MG63 (cell line): ENCODE measurements at regions not wholly inside any gene's neighbourhood (a gene's known extent, or its start where the extent isn't known, plus 50 kb on each side); places are given as distances from the start of the nearest gene placed in this dataset.
A peak's percentile ranks its signal among the peaks of the same experiment; 100 is the strongest.

ENCODE experiments used
- DNase-seq: peaks from one replicate; pipeline ENCODE4 v3.0.0-alpha.2; 2020
- H3K27me3 ChIP-seq: fragments of 250-450 bp; sonication (Bioruptor Pico); 2 replicates; pipeline ENCODE4 v1.5.1; 2020; ENCODE audit warnings: mild to moderate bottlenecking, moderate library complexity
- H3K36me3 ChIP-seq: fragments of 250-450 bp; sonication (Bioruptor Pico); 2 replicates; pipeline ENCODE4 v1.5.1; 2020; ENCODE audit warnings: mild to moderate bottlenecking, moderate library complexity
- H3K4me3 ChIP-seq: fragments of 250-450 bp; sonication (Bioruptor Pico); 2 replicates; pipeline ENCODE4 v1.5.1; 2020; ENCODE audit warnings: mild to moderate bottlenecking, moderate library complexity
- H3K9me3 ChIP-seq: fragments of 250-450 bp; sonication (Bioruptor Pico); 2 replicates; pipeline ENCODE4 v1.5.1; 2020; ENCODE audit warnings: mild to moderate bottlenecking, moderate library complexity

GRCh38 chr13:108156749-108157148 is 58.6 kb downstream of the LIG4 start:
- Histone ChIP-seq H3K36me3 (no peaks in the 10 kb centered on the region), H3K9me3 (peaks cover 8% of the 10 kb centered on the region; the same call in 1 of the 2 replicates), H3K27me3 (no peaks in the 10 kb centered on the region), H3K4me3 (no peak overlapping the region)
- DNase-seq: no peak

GRCh38 chr13:108155185-108156106 is 59.9 kb downstream of the LIG4 start:
- Histone ChIP-seq H3K36me3 (no peaks in the 10 kb centered on the region), H3K9me3 (peaks cover 8% of the 10 kb centered on the region; the same call in 1 of the 2 replicates), H3K27me3 (no peaks in the 10 kb centered on the region), H3K4me3 (no peak overlapping the region)
- DNase-seq: peak; percentile 43

- H3K9me3 ChIP-seq: peaks cover 8% of the 10 kb centered on the region; the same call in 1 of the 2 replicates
- no peaks in the 10 kb centered on the region for H3K36me3 ChIP-seq
- H3K27me3 ChIP-seq: no peaks in the 10 kb centered on the region
- DNase-seq: no peak
- H3K4me3 ChIP-seq: no peak overlapping the region
These were observed 60.9 kb downstream of the LIG4 start for GRCh38 chr13:108154421-108154858.

- no peaks in the 10 kb centered on the region for H3K36me3 ChIP-seq
These were observed 68.7 kb downstream of the LIG4 start for GRCh38 chr13:108146642-108147041.

GRCh38 chr13:108142702-108143436 is 72.5 kb downstream of the LIG4 start:
- no peak for DNase-seq
- Histone ChIP-seq H3K36me3 (no peaks in the 10 kb centered on the region), H3K9me3 (no peaks in the 10 kb centered on the region), H3K4me3 (no peak overlapping the region), H3K27me3 (no peaks in the 10 kb centered on the region)

More at GRCh38 chr13:108146642-108147041, 68.7 kb downstream of the LIG4 start:
- DNase-seq: no peak
- Histone ChIP-seq H3K27me3 (no peaks in the 10 kb centered on the region), H3K9me3 (no peaks in the 10 kb centered on the region), H3K4me3 (no peak overlapping the region)

GRCh38 chr13:108137176-108137575 is 78.2 kb downstream of the LIG4 start:
- Histone ChIP-seq H3K36me3 (no peaks in the 10 kb centered on the region), H3K4me3 (no peak overlapping the region), H3K9me3 (no peaks in the 10 kb centered on the region), H3K27me3 (no peaks in the 10 kb centered on the region)
- no peak for DNase-seq

- no peak for DNase-seq
- Histone ChIP-seq H3K27me3 (no peaks in the 10 kb centered on the region), H3K4me3 (no peak overlapping the region), H3K36me3 (no peaks in the 10 kb centered on the region), H3K9me3 (no peaks in the 10 kb centered on the region)
These were observed 87.9 kb downstream of the LIG4 start for GRCh38 chr13:108127406-108127805.

DNA sequence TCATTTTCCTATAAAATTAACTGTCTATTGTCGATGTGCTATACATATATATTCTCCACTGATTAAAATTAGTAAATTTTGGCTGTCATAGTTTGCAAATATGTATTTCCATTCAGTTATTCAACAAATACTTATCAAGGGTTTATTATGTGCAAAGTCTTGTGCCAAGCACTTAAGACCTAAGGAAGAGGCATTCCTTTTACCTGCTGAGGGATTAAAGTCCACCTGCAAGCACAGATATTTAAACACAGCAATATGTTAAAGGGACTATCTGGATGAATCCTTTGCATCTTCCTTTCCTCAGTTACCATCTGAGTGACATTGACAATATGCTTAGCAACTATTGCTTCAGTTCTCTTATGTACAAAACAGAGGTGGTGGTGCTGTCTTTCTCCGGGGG is 89.3 kb downstream of the LIG4 start:
- Histone ChIP-seq H3K27me3 (no peaks in the 10 kb centered on the region), H3K36me3 (no peaks in the 10 kb centered on the region), H3K4me3 (no peak overlapping the region), H3K9me3 (no peaks in the 10 kb centered on the region)
- DNase-seq: no peak

DNA sequence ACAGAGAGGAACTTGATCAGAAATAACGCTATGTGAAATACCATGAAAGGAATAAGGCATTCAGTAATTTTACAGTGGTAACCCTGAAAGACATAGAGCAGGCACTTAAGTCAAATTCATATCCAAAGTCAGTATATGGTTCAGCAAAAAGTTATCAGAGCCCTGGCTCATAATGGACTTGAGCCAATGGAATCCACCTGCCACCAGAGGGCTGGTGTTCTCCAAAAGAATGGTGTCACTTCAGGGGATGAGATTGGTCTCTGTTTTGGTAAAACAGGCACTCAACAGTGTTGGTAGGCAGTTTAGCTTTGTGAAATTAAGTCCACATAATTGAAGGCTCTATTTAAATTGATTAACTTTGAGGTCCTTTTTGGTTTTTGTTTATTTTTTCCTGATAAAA is 93.9 kb downstream of the LIG4 start:
- Histone ChIP-seq H3K36me3 (no peaks in the 10 kb centered on the region), H3K27me3 (no peaks in the 10 kb centered on the region), H3K9me3 (no peaks in the 10 kb centered on the region), H3K4me3 (no peak overlapping the region)
- DNase-seq: no peak

DNA sequence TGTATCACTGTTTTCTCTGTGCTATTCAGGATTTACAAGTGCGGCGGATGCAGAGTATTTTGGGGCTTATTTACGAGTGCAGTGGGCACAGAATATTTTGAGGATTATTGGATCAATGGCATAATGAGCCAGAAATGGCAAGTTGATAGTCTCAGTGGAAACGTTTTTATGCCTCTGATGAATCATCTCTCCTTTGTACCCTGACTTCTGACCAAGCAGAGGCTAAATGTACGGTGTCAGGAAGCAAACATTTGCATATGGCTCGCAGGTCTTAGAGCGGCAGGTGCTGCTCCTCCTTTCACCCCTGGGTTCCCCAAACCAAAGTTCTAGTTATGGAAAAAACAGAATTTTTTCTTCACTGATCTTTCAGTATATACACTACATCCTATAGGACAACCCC is 94.5 kb downstream of the LIG4 start:
- Histone ChIP-seq H3K27me3 (no peaks in the 10 kb centered on the region), H3K9me3 (no peaks in the 10 kb centered on the region), H3K4me3 (no peak overlapping the region), H3K36me3 (no peaks in the 10 kb centered on the region)
- no peak for DNase-seq

DNA sequence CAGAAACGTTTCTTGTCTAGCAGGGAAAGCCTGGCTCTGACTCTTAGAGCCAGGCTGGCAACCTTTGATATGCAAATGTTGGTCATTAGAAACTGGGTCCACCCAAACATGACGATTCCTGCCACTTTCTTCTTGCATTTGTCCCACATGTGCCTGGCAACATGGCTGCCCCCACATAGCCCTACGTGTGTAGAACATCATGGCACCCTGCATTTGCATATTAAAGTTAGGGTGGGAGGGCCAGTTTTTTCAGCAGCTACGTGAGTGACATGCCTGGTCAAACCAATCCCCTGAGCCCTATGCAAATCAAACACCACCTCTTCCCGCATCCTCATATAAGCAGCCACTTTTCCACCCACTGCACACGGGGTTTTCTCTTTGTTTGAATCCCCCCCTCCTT is 95.0 kb downstream of the LIG4 start:
- H3K9me3 ChIP-seq: no peaks in the 10 kb centered on the region
- no peak overlapping the region for H3K4me3 ChIP-seq
- no peaks in the 10 kb centered on the region for H3K36me3 ChIP-seq
- H3K27me3 ChIP-seq: no peaks in the 10 kb centered on the region
- no peak for DNase-seq

GRCh38 chr13:108115738-108116137 is 99.6 kb downstream of the LIG4 start:
- H3K36me3 ChIP-seq: no peaks in the 10 kb centered on the region
- H3K27me3 ChIP-seq: no peaks in the 10 kb centered on the region
- no peak for DNase-seq
- no peak overlapping the region for H3K4me3 ChIP-seq
- no peaks in the 10 kb centered on the region for H3K9me3 ChIP-seq

DNA sequence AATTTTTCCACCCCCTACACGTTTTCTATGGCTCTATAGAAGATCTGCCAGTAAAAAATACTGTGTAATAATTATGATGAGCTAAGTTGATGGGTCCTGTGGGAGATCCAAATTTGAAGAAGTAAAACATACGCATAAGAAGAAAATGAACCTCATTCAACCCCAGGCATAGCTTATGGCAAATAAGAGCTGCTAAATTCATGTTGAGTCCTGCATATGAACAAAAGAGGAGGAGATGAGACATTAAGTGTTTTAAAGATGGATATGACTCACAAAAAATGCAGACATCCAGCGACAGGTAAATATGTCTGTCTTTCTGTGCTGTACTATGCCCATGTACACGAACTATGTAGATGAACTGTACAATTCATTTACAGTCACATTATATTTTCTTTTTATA is 101.9 kb downstream of the LIG4 start:
- Histone ChIP-seq H3K36me3 (no peaks in the 10 kb centered on the region), H3K27me3 (no peaks in the 10 kb centered on the region), H3K9me3 (no peaks in the 10 kb centered on the region), H3K4me3 (no peak overlapping the region)
- DNase-seq: no peak

DNA sequence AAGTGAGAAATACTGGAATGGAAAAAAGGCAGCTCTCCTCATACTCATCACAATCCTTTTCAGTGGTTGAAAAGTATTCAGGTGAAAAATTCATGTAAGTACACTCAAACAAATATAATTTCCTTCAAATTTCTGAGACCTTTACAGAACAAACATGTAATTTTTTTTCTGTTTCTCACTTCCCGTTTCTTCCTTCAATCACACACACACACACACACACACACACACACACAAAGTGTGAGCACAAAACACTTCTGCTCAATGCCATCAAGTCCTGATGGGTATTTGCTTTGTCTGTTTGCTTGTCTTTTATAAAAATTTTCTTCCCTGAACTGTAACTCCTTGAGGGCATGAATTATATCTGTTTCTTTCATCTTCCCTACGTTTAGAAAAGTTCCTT is 110.6 kb downstream of the LIG4 start:
- no peaks in the 10 kb centered on the region for H3K36me3 ChIP-seq
- no peaks in the 10 kb centered on the region for H3K9me3 ChIP-seq
- no peak overlapping the region for H3K4me3 ChIP-seq
- no peak for DNase-seq
- no peaks in the 10 kb centered on the region for H3K27me3 ChIP-seq

- H3K36me3 ChIP-seq: no peaks in the 10 kb centered on the region
- H3K9me3 ChIP-seq: no peaks in the 10 kb centered on the region
- DNase-seq: no peak
- no peak overlapping the region for H3K4me3 ChIP-seq
- no peaks in the 10 kb centered on the region for H3K27me3 ChIP-seq
These were observed 112.6 kb downstream of the LIG4 start for GRCh38 chr13:108102771-108103170.

- H3K4me3 ChIP-seq: no peak overlapping the region
- no peaks in the 10 kb centered on the region for H3K27me3 ChIP-seq
- DNase-seq: no peak
- no peaks in the 10 kb centered on the region for H3K36me3 ChIP-seq
- no peaks in the 10 kb centered on the region for H3K9me3 ChIP-seq
These were observed 118.9 kb downstream of the LIG4 start for GRCh38 chr13:108096301-108096915.

DNA sequence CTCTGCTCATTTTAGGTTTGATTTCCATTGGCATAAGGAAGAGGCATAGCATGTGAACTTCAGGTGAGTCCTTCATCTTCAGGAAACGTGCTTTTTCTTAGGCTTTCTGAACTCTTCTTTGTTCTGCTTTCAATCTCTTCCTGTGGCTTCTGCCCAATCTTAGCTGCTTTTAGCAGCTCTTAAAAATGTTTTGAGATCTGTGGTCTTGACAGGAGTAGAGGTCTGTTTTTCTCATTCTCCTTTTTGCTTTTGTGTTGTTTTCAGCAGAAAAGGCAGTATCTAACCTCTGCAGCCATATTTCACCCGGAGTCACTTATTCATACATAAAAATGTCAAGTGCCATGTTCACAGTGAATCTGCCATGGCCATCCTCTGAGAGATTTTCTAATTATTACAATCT is 120.3 kb downstream of the LIG4 start:
- no peaks in the 10 kb centered on the region for H3K27me3 ChIP-seq
- H3K36me3 ChIP-seq: no peaks in the 10 kb centered on the region
- no peak for DNase-seq
- no peak overlapping the region for H3K4me3 ChIP-seq
- H3K9me3 ChIP-seq: no peaks in the 10 kb centered on the region
